Liver (tissue), 3 donors: ENCODE measurements at regions not wholly inside any gene's neighbourhood (a gene's known extent, or its start where the extent isn't known, plus 50 kb on each side); places are given as distances from the start of the nearest gene placed in this dataset.

Source experiments
- CTCF ChIP-seq: fragments of 150-350 bp; IDR thresholded peaks from 2 replicates; pipeline ENCODE4 v1.5.1; 2017; ENCODE audit warnings: improper control_type of control experiment, low read depth, low read length; ENCODE audit not compliant: missing input control
- EGR1 ChIP-seq, 2 donors: IDR thresholded peaks; 2 replicates each; pipeline ENCODE4 v1.6.1; 2016 to 2018; ENCODE audit warnings: antibody characterized with exemption in 2 of 2, low read depth in 2 of 2
- GABPA ChIP-seq, 2 donors: IDR thresholded peaks in 1 of 2; conservative IDR thresholded peaks in 1 of 2; 2 replicates each; pipeline ENCODE4 v1.6.1; 2016; ENCODE audit warnings: antibody characterized with exemption in 2 of 2, mild to moderate bottlenecking in 1 of 2, moderate library complexity in 1 of 2
- HNF4A ChIP-seq, 2 donors: conservative IDR thresholded peaks; 2 replicates each; pipeline ENCODE4 v1.6.1; 2016; ENCODE audit warnings: antibody characterized with exemption in 2 of 2, mild to moderate bottlenecking in 2 of 2
- JUND ChIP-seq, 2 donors: IDR thresholded peaks; 2 replicates each; pipeline ENCODE4 v1.6.1; 2016; ENCODE audit warnings: antibody characterized with exemption in 2 of 2
- MAX ChIP-seq: IDR thresholded peaks from 2 replicates; pipeline ENCODE4 v1.6.1; 2016; ENCODE audit warnings: antibody characterized with exemption
- NR2F2 ChIP-seq: IDR thresholded peaks from 2 replicates; pipeline ENCODE4 v1.6.1; 2016; ENCODE audit warnings: antibody characterized with exemption
- REST ChIP-seq: IDR thresholded peaks from 2 replicates; pipeline ENCODE4 v1.6.1; 2016; ENCODE audit warnings: antibody characterized with exemption, mild to moderate bottlenecking
- RXRA ChIP-seq, 2 donors: IDR thresholded peaks; 2 replicates each; pipeline ENCODE4 v1.6.1; 2017 to 2018; ENCODE audit warnings: antibody characterized with exemption in 2 of 2, mild to moderate bottlenecking in 1 of 2
- SP1 ChIP-seq: IDR thresholded peaks from 2 replicates; pipeline ENCODE4 v1.6.1; 2018; ENCODE audit warnings: antibody characterized with exemption, mild to moderate bottlenecking
- TAF1 ChIP-seq: conservative IDR thresholded peaks from 2 replicates; pipeline ENCODE4 v1.6.1; 2016; ENCODE audit warnings: antibody characterized with exemption, mild to moderate bottlenecking
- YY1 ChIP-seq: IDR thresholded peaks from 2 replicates; pipeline ENCODE4 v1.6.1; 2016; ENCODE audit warnings: antibody characterized with exemption, mild to moderate bottlenecking
- donor health status: healthy.
- donor health status: healthy.

GRCh38 chr20:4591975-4592315, 94.3 kb upstream of the PRNP start:
- no peak for TF ChIP-seq RXRA (IDR thresholded peaks at IDR 0.05)
- no peak for TF ChIP-seq HNF4A (conservative IDR thresholded peaks at IDR 0.05)
- TF ChIP-seq CTCF, result no peak
- no peak for TF ChIP-seq EGR1 (IDR thresholded peaks at IDR 0.05; ENCODE audit: low read depth in 2 of 2)
- TF ChIP-seq TAF1, result no peak
- TF ChIP-seq GABPA (IDR thresholded peaks at IDR 0.05 in 1 of 2, conservative IDR thresholded peaks at IDR 0.05 in 1 of 2), result no peak
- TF ChIP-seq YY1, result no peak
- TF ChIP-seq SP1, result no peak
- no peak for TF ChIP-seq JUND (IDR thresholded peaks at IDR 0.05)
- no peak for TF ChIP-seq MAX
- TF ChIP-seq REST, result no peak
- no peak for TF ChIP-seq NR2F2
